ENCODE measurements at regions not wholly inside any gene's neighbourhood (a gene's known extent, or its start where the extent isn't known, plus 50 kb on each side); places are given as distances from the start of the nearest gene placed in this dataset.

- no peak for TF ChIP-seq CTCF (IDR thresholded peaks at IDR 0.05; ENCODE audit: extremely low read depth in 1 of 2, insufficient read depth in 1 of 2, low read depth in 1 of 2, low read length in 2 of 2)
- no peak for TF ChIP-seq POLR2A (IDR thresholded peaks at IDR 0.05; ENCODE audit: low read depth, low read length)
- no peak for TF ChIP-seq MAX (IDR thresholded peaks at IDR 0.05; ENCODE audit: insufficient read depth, insufficient read length)
- TF ChIP-seq POLR2AphosphoS5 (IDR thresholded peaks at IDR 0.05; ENCODE audit: insufficient read depth, low read depth, low read length), result no peak
- TF ChIP-seq EZH2 (IDR thresholded peaks at IDR 0.05; ENCODE audit: borderline replicate concordance, low read depth, low read length, severe bottlenecking), result no peak
- TF ChIP-seq FOS (IDR thresholded peaks at IDR 0.05; ENCODE audit: borderline replicate concordance, insufficient read depth, low read length), result no peak
Measured at GRCh38 chr12:126454581-126454980, 1389.3 kb downstream of the AACS start.

All from endothelial cell of umbilical vein (primary cell).